Stomach (tissue), 4 donors: ENCODE measurements at regions not wholly inside any gene's neighbourhood (a gene's known extent, or its start where the extent isn't known, plus 50 kb on each side); places are given as distances from the start of the nearest gene placed in this dataset.

ENCODE experiments used
- CTCF ChIP-seq, 7 experiments: fragments of 450-650 bp in 4 of 7; fragments of 200-600 bp in 3 of 7; sonication (generic) in 3 of 7; IDR thresholded peaks; one replicate each; pipeline ENCODE4 v1.5.1; 2016 to 2019; ENCODE audit warnings: antibody characterized with exemption in 7 of 7, control low read depth in 2 of 7, mild to moderate bottlenecking in 1 of 7
- EP300 ChIP-seq: sonication (generic); formaldehyde crosslinking; IDR thresholded peaks from one replicate; pipeline ENCODE4 v1.6.1; 2017; ENCODE audit warnings: antibody characterized with exemption
- POLR2A ChIP-seq, 4 donors: fragments of 450-650 bp; IDR thresholded peaks; one replicate each; pipeline ENCODE4 v1.6.1; 2016; ENCODE audit warnings: antibody characterized with exemption in 4 of 4, control low read depth in 2 of 4, mild to moderate bottlenecking in 1 of 4, moderate library complexity in 1 of 4
- POLR2AphosphoS5 ChIP-seq, 3 donors: sonication (generic); formaldehyde crosslinking; IDR thresholded peaks; one replicate each; pipeline ENCODE4 v1.6.1; 2016; ENCODE audit warnings: antibody characterized with exemption in 3 of 3

GRCh38 chr2:174663550-174663949, 65.9 kb upstream of the WIPF1 start:
- TF ChIP-seq CTCF (IDR thresholded peaks at IDR 0.05) = no peak
- no peak for TF ChIP-seq POLR2A (IDR thresholded peaks at IDR 0.05)
- no peak for TF ChIP-seq EP300
- no peak for TF ChIP-seq POLR2AphosphoS5 (IDR thresholded peaks at IDR 0.05)
